ENCODE measurements at regions not wholly inside any gene's neighbourhood (a gene's known extent, or its start where the extent isn't known, plus 50 kb on each side); places are given as distances from the start of the nearest gene placed in this dataset.

DNA sequence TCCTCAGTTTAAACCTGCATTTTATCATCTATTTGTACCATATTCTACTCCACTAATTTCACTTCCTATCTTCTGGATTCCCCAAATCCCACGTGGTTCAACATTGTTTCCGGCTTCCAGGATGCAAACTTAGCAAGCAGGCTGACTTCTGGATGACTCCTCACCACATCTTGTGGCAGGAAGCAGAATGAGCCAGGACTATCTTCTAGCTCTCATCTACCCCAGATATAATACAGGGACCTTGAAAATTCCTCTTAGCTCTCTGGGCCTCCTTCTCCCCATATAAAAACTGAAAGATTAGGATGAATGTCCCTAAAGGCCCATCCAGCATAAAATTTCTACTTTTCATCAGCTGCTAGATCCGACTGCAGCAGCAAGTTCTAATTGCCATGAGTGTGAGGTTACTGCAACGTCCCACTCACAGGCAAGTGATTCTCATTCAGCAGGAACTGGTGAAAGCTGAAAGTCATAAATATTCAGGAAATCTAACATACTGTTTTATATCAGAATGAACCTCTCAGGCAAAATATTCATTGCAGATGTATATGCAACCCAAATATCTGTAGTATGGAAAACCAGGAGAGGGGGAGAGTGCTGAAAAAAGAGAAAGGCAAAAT, 93.4 kb downstream of the KCTD12 start:
- Mint-ChIP-seq H3K27me3 (no peaks in the 10 kb centered on the region), H3K27ac (no peak overlapping the region), H3K36me3 (no peaks in the 10 kb centered on the region), H3K9me3 (peaks cover 0 to 3% (median 0%) of the 10 kb centered on the region in 7 donors), H3K4me1 (no peaks in the 10 kb centered on the region), H3K4me3 (no peak overlapping the region)
- H3K36me3 ChIP-seq (ENCODE audit: control insufficient read depth, insufficient read depth, low read length), result no peaks in the 10 kb centered on the region
- no peaks in the 10 kb centered on the region for H3K27me3 ChIP-seq (ENCODE audit: control insufficient read depth, insufficient read depth, low read length)
- no peak overlapping the region for H3K27ac ChIP-seq (ENCODE audit: insufficient read depth, low read length, poor library complexity, severe bottlenecking)
- no peaks in the 10 kb centered on the region for H3K4me1 ChIP-seq (ENCODE audit: control insufficient read depth, insufficient read depth, low read length, poor library complexity, severe bottlenecking)
- no peak for ATAC-seq (ENCODE audit: low read depth in 2 of 2)
- H3K9me3 ChIP-seq (ENCODE audit: control insufficient read depth in 2 of 2, low read length in 2 of 2), result no peaks in the 10 kb centered on the region
- H3K4me3 ChIP-seq (ENCODE audit: low read depth, low read length), result no peak overlapping the region
- DNase-seq, result no peak

DNA sequence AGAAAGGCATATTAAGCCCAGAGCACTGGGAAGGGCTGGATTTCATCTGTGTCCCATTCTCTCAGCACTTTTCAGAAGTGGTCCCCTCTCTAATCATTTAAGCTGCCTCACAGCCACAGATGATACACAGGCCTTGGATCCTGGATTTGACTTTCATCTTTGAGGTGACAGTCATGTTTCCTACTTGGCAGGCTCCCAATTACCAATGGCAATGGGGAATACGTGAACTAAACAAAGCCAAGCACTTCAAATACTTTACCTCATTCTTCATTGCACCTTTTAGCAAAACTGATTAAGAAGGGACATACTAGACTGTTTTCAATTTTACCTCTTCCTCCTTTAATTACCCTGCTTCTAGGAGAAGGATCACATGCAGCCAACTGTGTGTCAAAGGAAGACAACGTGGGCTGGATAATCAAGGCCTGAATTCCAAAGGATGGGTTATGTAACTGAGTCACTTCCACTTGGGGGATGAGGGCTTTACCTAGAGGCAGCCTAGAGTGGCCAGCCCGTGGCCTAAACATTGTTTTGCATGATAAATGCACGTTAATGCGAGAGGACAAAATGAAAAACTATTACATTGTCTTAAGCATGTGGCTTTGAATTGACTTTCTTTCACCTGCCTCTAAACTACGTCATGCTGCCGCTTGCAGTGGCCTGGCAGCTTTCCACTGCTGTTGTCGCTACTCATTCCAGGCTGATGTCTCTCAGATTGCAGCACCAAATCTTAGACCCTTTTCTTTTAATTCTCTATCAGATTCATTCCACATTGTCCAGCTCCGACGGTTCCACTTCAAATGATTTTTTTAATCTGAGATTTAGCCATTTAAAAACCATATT, 95.0 kb downstream of the KCTD12 start:
- Mint-ChIP-seq H3K9me3 (peaks cover 0 to 4% (median 0%) of the 10 kb centered on the region in 7 donors), H3K4me3 (no peak overlapping the region), H3K36me3 (no peaks in the 10 kb centered on the region), H3K4me1 (no peaks in the 10 kb centered on the region), H3K27ac (peak overlapping the region in 1 of 3 donors; percentile 64), H3K27me3 (no peaks in the 10 kb centered on the region)
- H3K36me3 ChIP-seq (ENCODE audit: control insufficient read depth, insufficient read depth, low read length), result no peaks in the 10 kb centered on the region
- ATAC-seq (ENCODE audit: low read depth in 2 of 2) (no peak), DNase-seq (no peak)
- H3K4me1 ChIP-seq (ENCODE audit: control insufficient read depth, insufficient read depth, low read length, poor library complexity, severe bottlenecking), result no peaks in the 10 kb centered on the region
- no peak overlapping the region for H3K4me3 ChIP-seq (ENCODE audit: low read depth, low read length)
- H3K27ac ChIP-seq (ENCODE audit: insufficient read depth, low read length, poor library complexity, severe bottlenecking), result no peak overlapping the region
- no peaks in the 10 kb centered on the region for H3K9me3 ChIP-seq (ENCODE audit: control insufficient read depth in 2 of 2, low read length in 2 of 2)
- no peaks in the 10 kb centered on the region for H3K27me3 ChIP-seq (ENCODE audit: control insufficient read depth, insufficient read depth, low read length)

DNA sequence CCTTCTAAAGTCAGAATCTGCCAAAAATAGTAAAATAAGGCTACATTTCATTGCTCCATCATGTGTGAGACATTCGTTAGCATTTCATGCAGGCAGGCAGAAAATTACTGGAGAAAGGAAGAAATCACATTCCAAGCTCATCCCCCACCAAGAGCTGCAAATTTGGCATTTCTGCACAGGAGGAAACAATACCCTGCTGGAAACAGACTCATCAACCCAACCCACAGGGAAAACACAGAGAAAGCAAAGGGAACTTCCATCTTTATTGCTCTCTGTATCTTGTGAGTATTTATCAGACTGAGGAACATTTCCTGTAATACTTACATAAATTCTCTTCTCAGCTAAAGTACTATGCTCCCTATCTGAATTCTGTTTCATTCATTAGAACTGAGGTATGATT, 95.7 kb downstream of the KCTD12 start:
- Histone ChIP-seq H3K9me3 (ENCODE audit: control insufficient read depth in 2 of 2, low read length in 2 of 2) (peaks cover 0 to 3% of the 10 kb centered on the region in 2 experiments), H3K4me3 (ENCODE audit: low read depth, low read length) (no peak overlapping the region), H3K27me3 (ENCODE audit: control insufficient read depth, insufficient read depth, low read length) (peaks cover 2% of the 10 kb centered on the region), H3K27ac (ENCODE audit: insufficient read depth, low read length, poor library complexity, severe bottlenecking) (no peak overlapping the region), H3K36me3 (ENCODE audit: control insufficient read depth, insufficient read depth, low read length) (no peaks in the 10 kb centered on the region), H3K4me1 (ENCODE audit: control insufficient read depth, insufficient read depth, low read length, poor library complexity, severe bottlenecking) (no peaks in the 10 kb centered on the region)
- peaks cover 0 to 11% (median 0%) of the 10 kb centered on the region in 7 donors for H3K9me3 Mint-ChIP-seq
- no peak overlapping the region for H3K27ac Mint-ChIP-seq
- no peak overlapping the region for H3K4me3 Mint-ChIP-seq
- H3K4me1 Mint-ChIP-seq, result no peaks in the 10 kb centered on the region
- no peak for ATAC-seq (ENCODE audit: low read depth in 2 of 2)
- peaks cover 4% of the 10 kb centered on the region for H3K27me3 Mint-ChIP-seq
- DNase-seq, result no peak
- H3K36me3 Mint-ChIP-seq, result no peaks in the 10 kb centered on the region

- Histone ChIP-seq H3K27ac (ENCODE audit: insufficient read depth, low read length, poor library complexity, severe bottlenecking) (no peak overlapping the region), H3K4me1 (ENCODE audit: control insufficient read depth, insufficient read depth, low read length, poor library complexity, severe bottlenecking) (no peaks in the 10 kb centered on the region), H3K9me3 (ENCODE audit: control insufficient read depth in 2 of 2, low read length in 2 of 2) (peaks cover 0 to 3% of the 10 kb centered on the region in 2 experiments), H3K27me3 (ENCODE audit: control insufficient read depth, insufficient read depth, low read length) (peaks cover 4% of the 10 kb centered on the region), H3K4me3 (ENCODE audit: low read depth, low read length) (no peak overlapping the region), H3K36me3 (ENCODE audit: control insufficient read depth, insufficient read depth, low read length) (no peaks in the 10 kb centered on the region)
- no peak overlapping the region for H3K4me3 Mint-ChIP-seq
- H3K4me1 Mint-ChIP-seq, result no peaks in the 10 kb centered on the region
- DNase-seq (no peak), ATAC-seq (ENCODE audit: low read depth in 2 of 2) (no peak)
- no peaks in the 10 kb centered on the region for H3K36me3 Mint-ChIP-seq
- H3K27ac Mint-ChIP-seq, result no peak overlapping the region
- H3K27me3 Mint-ChIP-seq, result peaks cover 23% of the 10 kb centered on the region
- H3K9me3 Mint-ChIP-seq, result peaks cover 0 to 11% (median 0%) of the 10 kb centered on the region in 7 donors
Measured at GRCh38 chr13:76783798-76784197, 102.4 kb downstream of the KCTD12 start.

- Mint-ChIP-seq H3K36me3 (no peaks in the 10 kb centered on the region), H3K4me1 (no peaks in the 10 kb centered on the region), H3K27me3 (peaks cover 21% of the 10 kb centered on the region), H3K4me3 (no peak overlapping the region), H3K9me3 (peaks cover 0 to 1% (median 0%) of the 10 kb centered on the region in 7 donors), H3K27ac (no peak overlapping the region)
- DNase-seq (no peak), ATAC-seq (ENCODE audit: low read depth in 2 of 2) (no peak)
- Histone ChIP-seq H3K27me3 (ENCODE audit: control insufficient read depth, insufficient read depth, low read length) (peaks cover 1% of the 10 kb centered on the region), H3K4me1 (ENCODE audit: control insufficient read depth, insufficient read depth, low read length, poor library complexity, severe bottlenecking) (no peaks in the 10 kb centered on the region), H3K9me3 (ENCODE audit: control insufficient read depth in 2 of 2, low read length in 2 of 2) (no peaks in the 10 kb centered on the region), H3K27ac (ENCODE audit: insufficient read depth, low read length, poor library complexity, severe bottlenecking) (no peak overlapping the region), H3K4me3 (ENCODE audit: low read depth, low read length) (no peak overlapping the region), H3K36me3 (ENCODE audit: control insufficient read depth, insufficient read depth, low read length) (no peaks in the 10 kb centered on the region)
Measured at GRCh38 chr13:76778853-76779252, 107.4 kb downstream of the KCTD12 start.

DNA sequence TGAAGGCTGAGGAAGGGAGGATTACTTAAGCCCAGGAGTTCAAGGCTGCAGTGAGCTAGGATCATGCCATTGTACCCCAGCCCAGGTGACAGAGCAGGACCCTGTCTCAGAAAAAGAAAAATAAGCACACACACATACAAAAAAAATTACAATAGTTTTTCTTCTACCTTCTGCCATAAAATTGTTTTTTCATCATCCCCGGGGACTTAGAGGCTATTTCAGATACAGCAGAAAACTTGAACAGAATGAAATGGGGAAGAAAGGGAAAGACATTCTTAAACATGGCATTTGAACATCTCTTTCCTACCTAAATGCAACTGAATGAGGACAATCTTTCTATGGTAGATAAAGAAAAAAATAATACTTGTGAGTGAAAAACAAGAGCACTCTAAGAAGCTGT, 109.1 kb downstream of the KCTD12 start:
- Mint-ChIP-seq H3K4me1 (no peaks in the 10 kb centered on the region), H3K4me3 (no peak overlapping the region), H3K36me3 (no peaks in the 10 kb centered on the region), H3K27me3 (peaks cover 21% of the 10 kb centered on the region), H3K27ac (no peak overlapping the region), H3K9me3 (peaks cover 0 to 1% (median 0%) of the 10 kb centered on the region in 7 donors)
- H3K4me3 ChIP-seq (ENCODE audit: low read depth, low read length), result no peak overlapping the region
- H3K36me3 ChIP-seq (ENCODE audit: control insufficient read depth, insufficient read depth, low read length), result no peaks in the 10 kb centered on the region
- no peak overlapping the region for H3K27ac ChIP-seq (ENCODE audit: insufficient read depth, low read length, poor library complexity, severe bottlenecking)
- H3K4me1 ChIP-seq (ENCODE audit: control insufficient read depth, insufficient read depth, low read length, poor library complexity, severe bottlenecking), result no peaks in the 10 kb centered on the region
- ATAC-seq (ENCODE audit: low read depth in 2 of 2), result no peak
- peaks cover 3% of the 10 kb centered on the region for H3K27me3 ChIP-seq (ENCODE audit: control insufficient read depth, insufficient read depth, low read length)
- H3K9me3 ChIP-seq (ENCODE audit: control insufficient read depth in 2 of 2, low read length in 2 of 2), result no peaks in the 10 kb centered on the region
- no peak for DNase-seq

DNA sequence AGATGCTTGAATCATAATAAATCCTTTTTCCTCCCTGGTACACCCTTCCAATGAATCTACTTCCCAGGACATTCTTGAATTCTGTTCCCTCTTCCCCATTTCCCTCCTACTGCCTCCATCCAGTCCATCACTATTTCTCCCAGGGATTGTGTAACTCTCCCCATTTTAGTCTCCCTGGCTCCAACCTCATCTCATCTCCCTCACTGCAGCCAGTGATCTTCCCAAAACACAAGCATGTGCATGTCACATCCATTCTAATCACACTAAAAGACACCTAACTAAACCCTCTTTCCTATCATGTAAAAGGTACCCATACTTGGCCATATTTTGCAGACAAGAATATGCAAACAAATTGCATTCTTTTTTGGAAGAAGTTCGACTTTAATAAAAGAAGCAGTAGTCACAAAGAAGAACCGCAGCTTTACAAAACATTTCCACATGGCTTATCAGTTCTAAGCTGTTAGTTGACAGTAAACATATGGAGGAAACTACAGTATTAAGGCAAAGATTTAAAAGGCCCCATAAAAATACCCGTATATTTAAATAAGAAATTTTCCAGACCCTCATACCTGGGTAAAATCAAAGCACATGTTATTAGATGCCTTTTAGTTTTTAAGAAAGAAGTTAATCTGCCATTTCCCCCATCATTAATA, 111.0 kb downstream of the KCTD12 start:
- H3K27ac ChIP-seq (ENCODE audit: insufficient read depth, low read length, poor library complexity, severe bottlenecking), result no peak overlapping the region
- ATAC-seq (ENCODE audit: low read depth in 2 of 2) (no peak), DNase-seq (no peak)
- H3K27me3 Mint-ChIP-seq, result peaks cover 14% of the 10 kb centered on the region
- no peaks in the 10 kb centered on the region for H3K36me3 Mint-ChIP-seq
- H3K27me3 ChIP-seq (ENCODE audit: control insufficient read depth, insufficient read depth, low read length), result peaks cover 2% of the 10 kb centered on the region
- H3K9me3 Mint-ChIP-seq, result no peaks in the 10 kb centered on the region
- no peaks in the 10 kb centered on the region for H3K4me1 Mint-ChIP-seq
- no peaks in the 10 kb centered on the region for H3K36me3 ChIP-seq (ENCODE audit: control insufficient read depth, insufficient read depth, low read length)
- H3K9me3 ChIP-seq (ENCODE audit: control insufficient read depth in 2 of 2, low read length in 2 of 2), result no peaks in the 10 kb centered on the region
- H3K27ac Mint-ChIP-seq, result no peak overlapping the region
- H3K4me3 Mint-ChIP-seq, result no peak overlapping the region
- no peak overlapping the region for H3K4me3 ChIP-seq (ENCODE audit: low read depth, low read length)
- H3K4me1 ChIP-seq (ENCODE audit: control insufficient read depth, insufficient read depth, low read length, poor library complexity, severe bottlenecking), result no peaks in the 10 kb centered on the region
